Gastroesophageal sphincter (tissue), 3 donors: ENCODE measurements at regions not wholly inside any gene's neighbourhood (a gene's known extent, or its start where the extent isn't known, plus 50 kb on each side); places are given as distances from the start of the nearest gene placed in this dataset.

Experiments used
- EP300 ChIP-seq: sonication (generic); formaldehyde crosslinking; IDR thresholded peaks from one replicate; pipeline ENCODE4 v1.6.1; 2017; ENCODE audit warnings: antibody characterized with exemption, mild to moderate bottlenecking
- POLR2A ChIP-seq, 2 donors: fragments of 450-650 bp; IDR thresholded peaks; one replicate each; pipeline ENCODE4 v1.6.1; 2017; ENCODE audit warnings: antibody characterized with exemption in 2 of 2, mild to moderate bottlenecking in 2 of 2, moderate library complexity in 1 of 2
- POLR2AphosphoS5 ChIP-seq: sonication (generic); formaldehyde crosslinking; IDR thresholded peaks from one replicate; pipeline ENCODE4 v1.6.1; 2017; ENCODE audit warnings: antibody characterized with exemption
- TF ChIP-seq, protein P1 (sequence below), 4 experiments: fragments of 200-600 bp in 2 of 4; fragments of 450-650 bp in 2 of 4; sonication (generic) in 1 of 4; IDR thresholded peaks; one replicate each; pipeline ENCODE4 v1.5.1; 2017 to 2019; ENCODE audit warnings: antibody characterized with exemption in 4 of 4, mild to moderate bottlenecking in 2 of 4, moderate library complexity in 2 of 4

DNA sequence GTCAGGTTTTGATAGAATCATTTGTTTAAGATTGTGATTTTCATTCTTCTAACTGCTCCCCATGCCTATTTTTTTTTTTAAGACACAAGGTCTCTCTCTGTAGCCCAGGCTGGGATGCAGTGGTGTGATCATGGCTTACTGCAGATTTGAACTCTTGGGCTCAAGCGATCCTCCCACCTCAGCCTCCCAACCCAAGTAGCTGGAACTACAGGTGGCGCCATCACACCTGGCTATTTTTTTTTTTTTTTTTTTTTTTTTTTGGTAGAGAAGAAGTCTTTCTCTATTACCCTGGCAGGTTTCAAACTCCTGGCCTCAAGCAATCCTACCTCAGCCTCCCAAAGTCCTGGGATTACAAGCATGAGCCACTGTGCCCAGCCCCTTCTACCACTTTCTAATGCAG, 223.3 kb downstream of the CBLN1 start:
- TF ChIP-seq POLR2AphosphoS5 = no peak
- no peak for TF ChIP-seq POLR2A (IDR thresholded peaks at IDR 0.05)
- TF ChIP-seq, protein P1, sequence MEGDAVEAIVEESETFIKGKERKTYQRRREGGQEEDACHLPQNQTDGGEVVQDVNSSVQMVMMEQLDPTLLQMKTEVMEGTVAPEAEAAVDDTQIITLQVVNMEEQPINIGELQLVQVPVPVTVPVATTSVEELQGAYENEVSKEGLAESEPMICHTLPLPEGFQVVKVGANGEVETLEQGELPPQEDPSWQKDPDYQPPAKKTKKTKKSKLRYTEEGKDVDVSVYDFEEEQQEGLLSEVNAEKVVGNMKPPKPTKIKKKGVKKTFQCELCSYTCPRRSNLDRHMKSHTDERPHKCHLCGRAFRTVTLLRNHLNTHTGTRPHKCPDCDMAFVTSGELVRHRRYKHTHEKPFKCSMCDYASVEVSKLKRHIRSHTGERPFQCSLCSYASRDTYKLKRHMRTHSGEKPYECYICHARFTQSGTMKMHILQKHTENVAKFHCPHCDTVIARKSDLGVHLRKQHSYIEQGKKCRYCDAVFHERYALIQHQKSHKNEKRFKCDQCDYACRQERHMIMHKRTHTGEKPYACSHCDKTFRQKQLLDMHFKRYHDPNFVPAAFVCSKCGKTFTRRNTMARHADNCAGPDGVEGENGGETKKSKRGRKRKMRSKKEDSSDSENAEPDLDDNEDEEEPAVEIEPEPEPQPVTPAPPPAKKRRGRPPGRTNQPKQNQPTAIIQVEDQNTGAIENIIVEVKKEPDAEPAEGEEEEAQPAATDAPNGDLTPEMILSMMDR (IDR thresholded peaks at IDR 0.05) = no peak
- no peak for TF ChIP-seq EP300
